ENCODE measurements at regions not wholly inside any gene's neighbourhood (a gene's known extent, or its start where the extent isn't known, plus 50 kb on each side); places are given as distances from the start of the nearest gene placed in this dataset.

GRCh38 chr2:81445176-81445575 is 1140.6 kb upstream of the LRRTM1 start:
- DNase-seq (ENCODE audit: low read depth in 2 of 2), result no peak
- Histone ChIP-seq H3K4me1 (ENCODE audit: control insufficient read depth, extremely low read depth, insufficient read depth, low read length) (no peaks in the 10 kb centered on the region), H3K9me3 (ENCODE audit: control insufficient read depth, insufficient read depth, low read depth, low read length) (no peaks in the 10 kb centered on the region), H3K79me2 (ENCODE audit: control insufficient read depth, insufficient read depth, low read length) (no peaks in the 10 kb centered on the region), H3K4me2 (ENCODE audit: extremely low read depth, insufficient read depth, low read length) (no peak overlapping the region), H4K20me1 (ENCODE audit: control insufficient read depth, extremely low read depth, insufficient read depth, low read length) (no peaks in the 10 kb centered on the region), H3K9ac (ENCODE audit: insufficient read depth, low read length) (no peak overlapping the region), H3K4me3 (replicated peaks in 1 of 4; ENCODE audit: control extremely low read depth in 1 of 4, insufficient read depth in 1 of 4, low read depth in 3 of 4, low read length in 4 of 4) (no peak overlapping the region), H3K27ac (ENCODE audit: insufficient read depth, low read length) (no peak overlapping the region), H3K36me3 (ENCODE audit: control insufficient read depth, insufficient read depth, low read length) (no peaks in the 10 kb centered on the region), H2AFZ (ENCODE audit: low read length) (no peak overlapping the region), H3K27me3 (ENCODE audit: control insufficient read depth, insufficient read depth, low read length) (no peaks in the 10 kb centered on the region)
- TF ChIP-seq CTCF (conservative IDR thresholded peaks at IDR 0.05 in 1 of 2, IDR thresholded peaks at IDR 0.05 in 1 of 2; ENCODE audit: low read depth in 1 of 2, low read length in 2 of 2), result no peak
- TF ChIP-seq EZH2 (IDR thresholded peaks at IDR 0.05; ENCODE audit: low read length, missing control alignments), result no peak

- Histone ChIP-seq H3K79me2 (ENCODE audit: control insufficient read depth, insufficient read depth, low read length) (no peaks in the 10 kb centered on the region), H3K4me2 (ENCODE audit: extremely low read depth, insufficient read depth, low read length) (no peak overlapping the region), H3K27me3 (ENCODE audit: control insufficient read depth, insufficient read depth, low read length) (no peaks in the 10 kb centered on the region), H4K20me1 (ENCODE audit: control insufficient read depth, extremely low read depth, insufficient read depth, low read length) (no peaks in the 10 kb centered on the region), H3K27ac (ENCODE audit: insufficient read depth, low read length) (no peak overlapping the region), H3K4me1 (ENCODE audit: control insufficient read depth, extremely low read depth, insufficient read depth, low read length) (no peaks in the 10 kb centered on the region), H3K9me3 (ENCODE audit: control insufficient read depth, insufficient read depth, low read depth, low read length) (no peaks in the 10 kb centered on the region), H3K4me3 (replicated peaks in 1 of 4; ENCODE audit: control extremely low read depth in 1 of 4, insufficient read depth in 1 of 4, low read depth in 3 of 4, low read length in 4 of 4) (no peak overlapping the region), H3K9ac (ENCODE audit: insufficient read depth, low read length) (no peak overlapping the region), H3K36me3 (ENCODE audit: control insufficient read depth, insufficient read depth, low read length) (no peaks in the 10 kb centered on the region), H2AFZ (ENCODE audit: low read length) (no peak overlapping the region)
- no peak for TF ChIP-seq EZH2 (IDR thresholded peaks at IDR 0.05; ENCODE audit: low read length, missing control alignments)
- TF ChIP-seq CTCF (conservative IDR thresholded peaks at IDR 0.05 in 1 of 2, IDR thresholded peaks at IDR 0.05 in 1 of 2; ENCODE audit: low read depth in 1 of 2, low read length in 2 of 2), result no peak
- DNase-seq (ENCODE audit: low read depth in 2 of 2), result no peak
Observed at GRCh38 chr2:81437456-81438000, 1133.0 kb upstream of the LRRTM1 start.

- DNase-seq (ENCODE audit: low read depth in 2 of 2), result peak in 1 of 2 donors; percentile 4
- Histone ChIP-seq H4K20me1 (ENCODE audit: control insufficient read depth, extremely low read depth, insufficient read depth, low read length) (no peaks in the 10 kb centered on the region), H3K27ac (ENCODE audit: insufficient read depth, low read length) (no peak overlapping the region), H3K36me3 (ENCODE audit: control insufficient read depth, insufficient read depth, low read length) (no peaks in the 10 kb centered on the region), H3K9me3 (ENCODE audit: control insufficient read depth, insufficient read depth, low read depth, low read length) (no peaks in the 10 kb centered on the region), H2AFZ (ENCODE audit: low read length) (no peak overlapping the region), H3K27me3 (ENCODE audit: control insufficient read depth, insufficient read depth, low read length) (no peaks in the 10 kb centered on the region), H3K4me1 (ENCODE audit: control insufficient read depth, extremely low read depth, insufficient read depth, low read length) (no peaks in the 10 kb centered on the region), H3K79me2 (ENCODE audit: control insufficient read depth, insufficient read depth, low read length) (no peaks in the 10 kb centered on the region), H3K4me2 (ENCODE audit: extremely low read depth, insufficient read depth, low read length) (no peak overlapping the region), H3K4me3 (replicated peaks in 1 of 4; ENCODE audit: control extremely low read depth in 1 of 4, insufficient read depth in 1 of 4, low read depth in 3 of 4, low read length in 4 of 4) (no peak overlapping the region), H3K9ac (ENCODE audit: insufficient read depth, low read length) (no peak overlapping the region)
- TF ChIP-seq EZH2 (IDR thresholded peaks at IDR 0.05; ENCODE audit: low read length, missing control alignments), result no peak
- no peak for TF ChIP-seq CTCF (conservative IDR thresholded peaks at IDR 0.05 in 1 of 2, IDR thresholded peaks at IDR 0.05 in 1 of 2; ENCODE audit: low read depth in 1 of 2, low read length in 2 of 2)
Observed at GRCh38 chr2:81436256-81436655, 1131.7 kb upstream of the LRRTM1 start.

Measured in fibroblast of lung (primary cell).